ENCODE measurements at regions not wholly inside any gene's neighbourhood (a gene's known extent, or its start where the extent isn't known, plus 50 kb on each side); places are given as distances from the start of the nearest gene placed in this dataset.

DNA sequence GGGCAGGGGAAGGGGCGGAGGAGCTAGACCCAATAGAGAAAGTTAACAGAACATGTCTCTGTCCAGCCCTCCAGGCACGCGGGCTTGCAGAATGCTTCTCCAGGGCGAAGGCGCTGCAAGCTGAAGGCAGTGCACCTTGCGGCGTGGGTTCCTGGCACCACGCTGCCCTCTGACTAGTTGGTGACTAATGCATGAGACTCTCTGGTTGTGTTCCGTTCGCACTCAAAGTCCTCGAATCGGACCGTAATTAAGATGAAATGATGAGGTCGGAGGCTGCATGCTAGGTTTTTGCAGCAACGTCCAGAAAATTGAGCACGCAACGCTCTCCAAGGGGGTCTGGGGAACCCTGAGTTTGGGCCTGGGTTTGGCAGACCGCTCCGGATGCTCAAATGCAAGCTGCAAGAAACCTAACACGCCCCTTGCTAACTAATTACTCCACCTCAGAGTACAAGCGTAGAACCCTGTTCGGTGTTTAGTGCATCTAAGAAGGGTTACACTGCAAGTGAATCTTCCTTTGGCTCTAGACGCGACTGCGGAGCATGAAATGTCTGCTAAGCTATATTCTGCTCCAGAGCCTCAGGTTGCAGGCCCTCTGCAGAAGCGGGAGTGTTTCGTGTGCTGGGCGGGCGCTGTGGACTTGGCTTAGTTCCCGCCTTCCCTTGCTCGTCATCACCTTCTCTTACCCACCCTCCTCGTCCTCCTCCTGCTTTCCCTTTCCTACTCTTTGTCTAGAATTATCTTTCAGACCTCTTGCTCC is 57.1 kb upstream of the NKAP start:
- Histone ChIP-seq H3K4me3 (ENCODE audit: low read length) (no peak overlapping the region), H3K4me1 (ENCODE audit: insufficient read depth, low read length) (no peaks in the 10 kb centered on the region), H3F3A (ENCODE audit: low read length, unreplicated experiment) (no peaks in the 10 kb centered on the region), H3K79me2 (ENCODE audit: low read length) (no peaks in the 10 kb centered on the region), H4K20me1 (ENCODE audit: low read length) (no peaks in the 10 kb centered on the region), H3K27ac (ENCODE audit: low read length) (no peak overlapping the region), H3K9ac (ENCODE audit: low read length) (no peak overlapping the region), H3K9me3 (ENCODE audit: low read length) (no peaks in the 10 kb centered on the region), H2AFZ (ENCODE audit: low read length) (no peak overlapping the region), H3K9me2 (replicated peaks; ENCODE audit: low read length) (no peaks in the 10 kb centered on the region), H3K27me3 (ENCODE audit: low read length) (peaks cover 35% of the 10 kb centered on the region), H3K36me3 (ENCODE audit: low read depth, low read length) (no peaks in the 10 kb centered on the region), H3K4me2 (ENCODE audit: low read length) (no peak overlapping the region)
- ATAC-seq (0 out of 2 replicates have a peak, but pooled peaks have one; percentile 37), DNase-seq (peak; percentile 55)
- BruUV-seq (replicated peaks): no TSS peak
- TF ChIP-seq EZH2 (IDR thresholded peaks at IDR 0.05; ENCODE audit: low read length, unreplicated experiment) (no peak), EZH2phosphoT487 (IDR thresholded peaks at IDR 0.05; ENCODE audit: borderline replicate concordance, low read length) (no peak)
- TF ChIP-seq, protein P1, sequence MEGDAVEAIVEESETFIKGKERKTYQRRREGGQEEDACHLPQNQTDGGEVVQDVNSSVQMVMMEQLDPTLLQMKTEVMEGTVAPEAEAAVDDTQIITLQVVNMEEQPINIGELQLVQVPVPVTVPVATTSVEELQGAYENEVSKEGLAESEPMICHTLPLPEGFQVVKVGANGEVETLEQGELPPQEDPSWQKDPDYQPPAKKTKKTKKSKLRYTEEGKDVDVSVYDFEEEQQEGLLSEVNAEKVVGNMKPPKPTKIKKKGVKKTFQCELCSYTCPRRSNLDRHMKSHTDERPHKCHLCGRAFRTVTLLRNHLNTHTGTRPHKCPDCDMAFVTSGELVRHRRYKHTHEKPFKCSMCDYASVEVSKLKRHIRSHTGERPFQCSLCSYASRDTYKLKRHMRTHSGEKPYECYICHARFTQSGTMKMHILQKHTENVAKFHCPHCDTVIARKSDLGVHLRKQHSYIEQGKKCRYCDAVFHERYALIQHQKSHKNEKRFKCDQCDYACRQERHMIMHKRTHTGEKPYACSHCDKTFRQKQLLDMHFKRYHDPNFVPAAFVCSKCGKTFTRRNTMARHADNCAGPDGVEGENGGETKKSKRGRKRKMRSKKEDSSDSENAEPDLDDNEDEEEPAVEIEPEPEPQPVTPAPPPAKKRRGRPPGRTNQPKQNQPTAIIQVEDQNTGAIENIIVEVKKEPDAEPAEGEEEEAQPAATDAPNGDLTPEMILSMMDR (conservative IDR thresholded peaks at IDR 0.05; ENCODE audit: low read depth, low read length): no peak
- ChIA-PET POLR2A (ENCODE audit: unreplicated experiment) (no interaction called here), CTCF (interaction anchor here (0.6 kb wide), 1 partner anchor 213 kb away, joined by 3 read pairs; no protein-coding TSS in a partner anchor)
- intact Hi-C loops (cut with micrococcal nuclease): no loop called here

DNA sequence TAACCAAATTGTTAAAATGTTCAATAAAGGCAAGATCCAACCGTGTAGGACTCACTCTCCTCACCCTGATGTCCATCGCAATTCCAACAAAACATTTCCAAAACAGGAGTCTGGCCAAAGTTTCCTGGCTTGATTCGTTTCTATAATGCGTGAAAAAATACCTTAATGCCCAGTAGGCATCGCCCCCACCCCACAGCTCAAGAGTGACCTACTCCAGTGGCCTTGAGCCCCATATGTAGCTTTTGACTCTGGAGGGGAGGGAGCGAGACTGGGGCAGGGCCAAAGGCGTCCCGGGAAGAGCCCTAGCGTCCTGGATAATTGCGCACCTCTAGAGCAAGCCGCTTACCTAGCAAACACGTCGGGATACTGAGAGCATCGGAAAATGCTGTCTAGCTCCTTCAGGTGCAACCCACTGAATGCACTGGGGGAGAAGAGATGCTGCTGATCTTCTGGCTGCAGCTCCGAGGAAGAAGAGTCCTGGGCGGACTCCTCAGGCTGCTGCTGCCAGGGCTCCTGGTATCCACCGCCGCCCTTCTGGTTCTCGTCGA is 55.6 kb upstream of the NKAP start:
- H2AFZ ChIP-seq (ENCODE audit: low read length): no peak overlapping the region
- no peaks in the 10 kb centered on the region for H3K9me3 ChIP-seq (ENCODE audit: low read length)
- no peak overlapping the region for H3K4me3 ChIP-seq (ENCODE audit: low read length)
- DNase-seq (no peak), ATAC-seq (no peak)
- no peak overlapping the region for H3K27ac ChIP-seq (ENCODE audit: low read length)
- no TSS peak for BruUV-seq (replicated peaks)
- H3K9ac ChIP-seq (ENCODE audit: low read length): no peak overlapping the region
- H3K4me2 ChIP-seq (ENCODE audit: low read length): no peak overlapping the region
- TF ChIP-seq EZH2 (IDR thresholded peaks at IDR 0.05; ENCODE audit: low read length, unreplicated experiment) (no peak), EZH2phosphoT487 (IDR thresholded peaks at IDR 0.05; ENCODE audit: borderline replicate concordance, low read length) (no peak)
- TF ChIP-seq, protein P1 (conservative IDR thresholded peaks at IDR 0.05; ENCODE audit: low read depth, low read length): no peak
- ChIA-PET POLR2A (ENCODE audit: unreplicated experiment) (interaction anchor here (0.6 kb wide), 1 partner anchor 757 kb away, joined by 5 read pairs; no protein-coding TSS in a partner anchor), CTCF (no interaction called here)
- no peaks in the 10 kb centered on the region for H3K9me2 ChIP-seq (replicated peaks; ENCODE audit: low read length)
- no peaks in the 10 kb centered on the region for H3K4me1 ChIP-seq (ENCODE audit: insufficient read depth, low read length)
- no peaks in the 10 kb centered on the region for H4K20me1 ChIP-seq (ENCODE audit: low read length)
- peaks cover 49% of the 10 kb centered on the region for H3K27me3 ChIP-seq (ENCODE audit: low read length)
- H3F3A ChIP-seq (ENCODE audit: low read length, unreplicated experiment): no peaks in the 10 kb centered on the region
- intact Hi-C loops (cut with micrococcal nuclease): no loop called here
- H3K79me2 ChIP-seq (ENCODE audit: low read length): no peaks in the 10 kb centered on the region
- H3K36me3 ChIP-seq (ENCODE audit: low read depth, low read length): no peaks in the 10 kb centered on the region

DNA sequence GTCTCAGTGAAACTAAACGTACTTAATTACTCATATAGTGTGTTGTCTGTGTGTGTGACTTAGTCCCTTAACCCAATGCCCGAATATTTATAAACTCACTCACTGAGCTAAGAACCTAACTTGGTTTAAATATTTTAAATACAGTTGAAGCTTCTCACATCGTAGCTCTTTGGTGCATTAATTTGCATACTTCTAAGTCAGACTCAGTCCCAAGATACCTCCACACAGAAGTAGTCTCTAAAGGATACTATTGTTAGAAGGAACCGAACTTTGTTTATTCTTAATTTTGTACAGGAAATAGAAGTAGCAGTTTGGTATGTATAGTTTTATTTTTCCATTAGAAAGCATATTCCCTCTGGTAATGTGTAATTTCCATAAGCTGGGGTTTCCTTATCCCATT is 54.0 kb upstream of the NKAP start:
- Histone ChIP-seq H4K20me1 (ENCODE audit: low read length) (no peaks in the 10 kb centered on the region), H3K9ac (ENCODE audit: low read length) (no peak overlapping the region), H3K79me2 (ENCODE audit: low read length) (no peaks in the 10 kb centered on the region), H3K27ac (ENCODE audit: low read length) (no peak overlapping the region), H3K9me3 (ENCODE audit: low read length) (no peaks in the 10 kb centered on the region), H3K4me1 (ENCODE audit: insufficient read depth, low read length) (no peaks in the 10 kb centered on the region), H3F3A (ENCODE audit: low read length, unreplicated experiment) (no peaks in the 10 kb centered on the region), H3K4me2 (ENCODE audit: low read length) (no peak overlapping the region), H3K36me3 (ENCODE audit: low read depth, low read length) (no peaks in the 10 kb centered on the region), H3K4me3 (ENCODE audit: low read length) (no peak overlapping the region), H3K9me2 (replicated peaks; ENCODE audit: low read length) (no peaks in the 10 kb centered on the region), H2AFZ (ENCODE audit: low read length) (no peak overlapping the region), H3K27me3 (ENCODE audit: low read length) (peaks cover 65% of the 10 kb centered on the region)
- BruUV-seq (replicated peaks): no TSS peak
- ChIA-PET CTCF (no interaction called here), POLR2A (ENCODE audit: unreplicated experiment) (no interaction called here)
- DNase-seq (no peak), ATAC-seq (no peak)
- intact Hi-C loops (cut with micrococcal nuclease): no loop called here
- TF ChIP-seq, protein P1 (conservative IDR thresholded peaks at IDR 0.05; ENCODE audit: low read depth, low read length): no peak
- no peak for TF ChIP-seq EZH2phosphoT487 (IDR thresholded peaks at IDR 0.05; ENCODE audit: borderline replicate concordance, low read length)
